ENCODE measurements at regions not wholly inside any gene's neighbourhood (a gene's known extent, or its start where the extent isn't known, plus 50 kb on each side); places are given as distances from the start of the nearest gene placed in this dataset.

DNA sequence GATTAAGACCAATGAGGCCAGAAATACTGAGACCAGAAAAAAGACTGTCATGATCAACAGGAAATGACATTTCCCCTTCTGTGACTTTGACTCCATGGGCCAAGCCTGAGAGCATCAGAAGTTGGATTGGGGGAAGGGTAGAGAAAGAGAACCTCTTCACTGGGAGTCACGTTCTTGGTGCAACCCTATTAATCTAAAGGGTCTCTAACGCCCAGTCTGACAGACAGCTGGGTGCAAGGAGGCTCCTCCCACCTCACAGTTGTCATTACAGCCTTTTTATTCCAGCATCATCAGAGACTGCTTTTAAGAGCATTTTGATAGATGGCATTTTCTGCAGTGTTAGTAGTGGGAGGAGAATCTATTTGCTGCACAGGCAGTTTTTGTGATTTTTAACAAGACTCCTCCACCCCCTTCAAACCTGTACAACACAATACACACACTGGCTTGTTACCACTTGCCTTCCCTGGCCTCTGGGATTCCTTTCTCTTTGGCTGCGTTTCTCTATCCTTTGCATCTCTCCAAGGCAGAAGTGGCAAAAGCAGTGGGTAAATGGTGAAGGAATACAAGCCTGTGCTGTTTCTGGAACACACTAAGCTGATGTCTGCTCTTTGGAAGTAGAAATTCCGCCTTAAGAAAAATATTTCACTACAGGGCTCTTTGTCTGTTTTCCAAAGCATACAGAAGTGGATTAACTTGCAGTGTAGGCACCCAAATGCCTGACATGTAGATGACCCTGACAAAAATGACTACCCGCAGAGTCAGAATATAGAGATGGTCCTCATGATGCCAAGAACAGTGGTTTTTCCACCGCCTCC, 310.4 kb upstream of the ZNF608 start:
- Histone ChIP-seq H3K4me1 (peaks cover 21% of the 10 kb centered on the region), H3K36me3 (no peaks in the 10 kb centered on the region), H3K4me3 (no peak overlapping the region), H3K9me3 (no peaks in the 10 kb centered on the region), H3K27me3 (no peaks in the 10 kb centered on the region), H3K27ac (no peak overlapping the region)
- WGBS, result 55% methylated on average over 6 of the region's 6 CpGs
- TF ChIP-seq EP300 (IDR thresholded peaks at IDR 0.05) (no peak), POLR2AphosphoS5 (IDR thresholded peaks at IDR 0.05) (no peak), POLR2A (IDR thresholded peaks at IDR 0.05) (no peak)
- TF ChIP-seq, protein P1, sequence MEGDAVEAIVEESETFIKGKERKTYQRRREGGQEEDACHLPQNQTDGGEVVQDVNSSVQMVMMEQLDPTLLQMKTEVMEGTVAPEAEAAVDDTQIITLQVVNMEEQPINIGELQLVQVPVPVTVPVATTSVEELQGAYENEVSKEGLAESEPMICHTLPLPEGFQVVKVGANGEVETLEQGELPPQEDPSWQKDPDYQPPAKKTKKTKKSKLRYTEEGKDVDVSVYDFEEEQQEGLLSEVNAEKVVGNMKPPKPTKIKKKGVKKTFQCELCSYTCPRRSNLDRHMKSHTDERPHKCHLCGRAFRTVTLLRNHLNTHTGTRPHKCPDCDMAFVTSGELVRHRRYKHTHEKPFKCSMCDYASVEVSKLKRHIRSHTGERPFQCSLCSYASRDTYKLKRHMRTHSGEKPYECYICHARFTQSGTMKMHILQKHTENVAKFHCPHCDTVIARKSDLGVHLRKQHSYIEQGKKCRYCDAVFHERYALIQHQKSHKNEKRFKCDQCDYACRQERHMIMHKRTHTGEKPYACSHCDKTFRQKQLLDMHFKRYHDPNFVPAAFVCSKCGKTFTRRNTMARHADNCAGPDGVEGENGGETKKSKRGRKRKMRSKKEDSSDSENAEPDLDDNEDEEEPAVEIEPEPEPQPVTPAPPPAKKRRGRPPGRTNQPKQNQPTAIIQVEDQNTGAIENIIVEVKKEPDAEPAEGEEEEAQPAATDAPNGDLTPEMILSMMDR (IDR thresholded peaks at IDR 0.05), result no peak
- DNase-seq (ENCODE audit: low spot score in 2 of 2), result no peak

GRCh38 chr5:125057912-125058826, 311.7 kb upstream of the ZNF608 start:
- H3K9me3 ChIP-seq, result no peaks in the 10 kb centered on the region
- 35% methylated on average over 9 of the region's 9 CpGs for WGBS
- H3K4me1 ChIP-seq, result peaks cover 21% of the 10 kb centered on the region
- no peak overlapping the region for H3K27ac ChIP-seq
- H3K4me3 ChIP-seq, result no peak overlapping the region
- TF ChIP-seq EP300 (IDR thresholded peaks at IDR 0.05) (no peak), POLR2A (IDR thresholded peaks at IDR 0.05) (no peak), POLR2AphosphoS5 (IDR thresholded peaks at IDR 0.05) (no peak)
- TF ChIP-seq, protein P1 (IDR thresholded peaks at IDR 0.05), result no peak
- H3K36me3 ChIP-seq, result no peaks in the 10 kb centered on the region
- DNase-seq (ENCODE audit: low spot score in 2 of 2), result no peak
- no peaks in the 10 kb centered on the region for H3K27me3 ChIP-seq

DNA sequence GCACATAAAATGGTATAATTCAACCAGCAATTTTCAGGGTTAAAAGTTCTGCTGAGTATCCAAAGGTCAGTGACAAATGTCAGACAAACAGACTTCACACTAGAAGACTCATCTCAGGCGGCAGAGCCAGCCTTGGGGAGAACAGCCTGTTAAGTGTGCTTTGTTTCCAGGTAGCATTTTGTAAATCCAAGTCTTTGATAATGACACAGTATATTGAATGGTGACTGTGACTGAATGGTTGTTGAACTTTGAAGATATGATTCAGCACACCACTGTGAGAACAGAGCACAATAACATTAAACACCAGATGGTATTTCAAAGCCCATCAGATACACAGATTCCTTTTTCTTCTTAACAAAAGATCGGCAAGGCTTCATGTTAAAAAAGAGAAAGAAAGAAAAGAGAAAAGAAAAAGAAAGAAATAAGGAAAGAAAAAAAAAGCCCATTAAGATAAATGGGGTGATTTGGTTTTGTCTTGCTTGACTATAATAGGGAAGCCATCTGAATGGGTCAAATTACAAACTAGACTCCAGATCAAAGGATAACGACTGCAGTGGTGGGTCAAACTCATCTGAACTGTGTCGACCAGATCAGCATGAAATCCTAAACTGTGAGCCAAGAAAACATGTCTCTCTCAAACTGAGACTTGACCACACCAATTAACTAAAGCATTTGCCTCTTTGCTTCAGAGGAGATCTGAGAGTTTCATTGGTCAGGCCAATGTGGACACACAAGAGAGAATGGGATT, 313.0 kb upstream of the ZNF608 start:
- no peak overlapping the region for H3K27ac ChIP-seq
- H3K9me3 ChIP-seq, result no peaks in the 10 kb centered on the region
- WGBS, result 76% methylated on average over 4 of the region's 4 CpGs
- DNase-seq (ENCODE audit: low spot score in 2 of 2), result no peak
- peaks cover 21% of the 10 kb centered on the region for H3K4me1 ChIP-seq
- no peak for TF ChIP-seq POLR2A (IDR thresholded peaks at IDR 0.05)
- TF ChIP-seq EP300 (IDR thresholded peaks at IDR 0.05), result no peak
- TF ChIP-seq, protein P1 (IDR thresholded peaks at IDR 0.05), result no peak
- TF ChIP-seq POLR2AphosphoS5 (IDR thresholded peaks at IDR 0.05), result no peak
- no peaks in the 10 kb centered on the region for H3K27me3 ChIP-seq
- H3K36me3 ChIP-seq, result no peaks in the 10 kb centered on the region
- no peak overlapping the region for H3K4me3 ChIP-seq

GRCh38 chr5:125061726-125062125, 315.3 kb upstream of the ZNF608 start:
- H3K27ac ChIP-seq, result no peak overlapping the region
- 88% methylated on average over 2 of the region's 2 CpGs for WGBS
- H3K4me1 ChIP-seq, result peaks cover 17% of the 10 kb centered on the region
- H3K4me3 ChIP-seq, result no peak overlapping the region
- H3K36me3 ChIP-seq, result no peaks in the 10 kb centered on the region
- H3K27me3 ChIP-seq, result no peaks in the 10 kb centered on the region
- no peaks in the 10 kb centered on the region for H3K9me3 ChIP-seq
- DNase-seq (ENCODE audit: low spot score in 2 of 2), result no peak
- TF ChIP-seq, protein P1 (IDR thresholded peaks at IDR 0.05), result no peak
- no peak for TF ChIP-seq POLR2AphosphoS5 (IDR thresholded peaks at IDR 0.05)
- no peak for TF ChIP-seq EP300 (IDR thresholded peaks at IDR 0.05)

Data from suprapubic skin (tissue), 4 donors.